ENCODE measurements at regions not wholly inside any gene's neighbourhood (a gene's known extent, or its start where the extent isn't known, plus 50 kb on each side); places are given as distances from the start of the nearest gene placed in this dataset.

DNA sequence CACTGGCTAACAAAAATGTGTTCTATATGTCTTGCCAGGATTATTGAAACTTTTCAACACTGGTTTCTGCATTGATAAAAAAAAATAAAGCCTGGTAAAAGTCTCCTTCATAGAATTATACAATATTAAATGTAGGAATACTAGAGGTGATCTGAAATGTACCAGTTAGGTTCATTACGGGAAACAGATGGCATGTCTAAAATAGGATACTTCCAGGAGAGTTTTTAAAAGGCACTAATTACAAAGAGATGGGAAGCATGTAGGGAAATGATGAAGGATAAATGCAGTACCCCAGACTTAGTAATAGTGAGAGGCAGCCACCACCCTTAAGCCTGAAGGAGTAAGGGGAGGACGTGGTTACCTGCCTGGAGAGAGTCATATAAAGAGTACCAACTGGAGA is 107.0 kb upstream of the NPSR1 start:
- intact Hi-C loops (cut with micrococcal nuclease): no loop called here
- no peak overlapping the region for H3K4me2 ChIP-seq (ENCODE audit: low read length)
- no peak overlapping the region for H3K9ac ChIP-seq (ENCODE audit: low read length)
- TF ChIP-seq SRF (IDR thresholded peaks at IDR 0.05; ENCODE audit: low read depth) (no peak), TCF7L2 (IDR thresholded peaks at IDR 0.05; ENCODE audit: borderline replicate concordance, extremely low read depth, insufficient read depth, insufficient read length) (no peak), ELF1 (IDR thresholded peaks at IDR 0.05; ENCODE audit: borderline replicate concordance, low read depth) (no peak), CBX3 (IDR thresholded peaks at IDR 0.05; ENCODE audit: low read depth) (no peak), EZH2phosphoT487 (IDR thresholded peaks at IDR 0.05; ENCODE audit: borderline replicate concordance) (no peak), YY1 (IDR thresholded peaks at IDR 0.05; ENCODE audit: extremely low read depth, insufficient replicate concordance, low read depth, low read length) (no peak), ZFX (IDR thresholded peaks at IDR 0.05) (no peak), CEBPB (IDR thresholded peaks at IDR 0.05; ENCODE audit: low read depth) (no peak), POLR2A (IDR thresholded peaks at IDR 0.05; ENCODE audit: borderline replicate concordance, extremely low read depth, insufficient read depth, insufficient read length) (no peak), EGR1 (IDR thresholded peaks at IDR 0.05; ENCODE audit: low read depth) (no peak), JUND (IDR thresholded peaks at IDR 0.05) (no peak)
- TF ChIP-seq, protein P1, sequence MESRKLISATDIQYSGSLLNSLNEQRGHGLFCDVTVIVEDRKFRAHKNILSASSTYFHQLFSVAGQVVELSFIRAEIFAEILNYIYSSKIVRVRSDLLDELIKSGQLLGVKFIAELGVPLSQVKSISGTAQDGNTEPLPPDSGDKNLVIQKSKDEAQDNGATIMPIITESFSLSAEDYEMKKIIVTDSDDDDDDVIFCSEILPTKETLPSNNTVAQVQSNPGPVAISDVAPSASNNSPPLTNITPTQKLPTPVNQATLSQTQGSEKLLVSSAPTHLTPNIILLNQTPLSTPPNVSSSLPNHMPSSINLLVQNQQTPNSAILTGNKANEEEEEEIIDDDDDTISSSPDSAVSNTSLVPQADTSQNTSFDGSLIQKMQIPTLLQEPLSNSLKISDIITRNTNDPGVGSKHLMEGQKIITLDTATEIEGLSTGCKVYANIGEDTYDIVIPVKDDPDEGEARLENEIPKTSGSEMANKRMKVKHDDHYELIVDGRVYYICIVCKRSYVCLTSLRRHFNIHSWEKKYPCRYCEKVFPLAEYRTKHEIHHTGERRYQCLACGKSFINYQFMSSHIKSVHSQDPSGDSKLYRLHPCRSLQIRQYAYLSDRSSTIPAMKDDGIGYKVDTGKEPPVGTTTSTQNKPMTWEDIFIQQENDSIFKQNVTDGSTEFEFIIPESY (IDR thresholded peaks at IDR 0.05; ENCODE audit: extremely low read depth, insufficient replicate concordance, low read length): no peak
- TF ChIP-seq, protein P2, sequence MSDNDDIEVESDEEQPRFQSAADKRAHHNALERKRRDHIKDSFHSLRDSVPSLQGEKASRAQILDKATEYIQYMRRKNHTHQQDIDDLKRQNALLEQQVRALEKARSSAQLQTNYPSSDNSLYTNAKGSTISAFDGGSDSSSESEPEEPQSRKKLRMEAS (IDR thresholded peaks at IDR 0.05): no peak
- TF ChIP-seq, protein P3, sequence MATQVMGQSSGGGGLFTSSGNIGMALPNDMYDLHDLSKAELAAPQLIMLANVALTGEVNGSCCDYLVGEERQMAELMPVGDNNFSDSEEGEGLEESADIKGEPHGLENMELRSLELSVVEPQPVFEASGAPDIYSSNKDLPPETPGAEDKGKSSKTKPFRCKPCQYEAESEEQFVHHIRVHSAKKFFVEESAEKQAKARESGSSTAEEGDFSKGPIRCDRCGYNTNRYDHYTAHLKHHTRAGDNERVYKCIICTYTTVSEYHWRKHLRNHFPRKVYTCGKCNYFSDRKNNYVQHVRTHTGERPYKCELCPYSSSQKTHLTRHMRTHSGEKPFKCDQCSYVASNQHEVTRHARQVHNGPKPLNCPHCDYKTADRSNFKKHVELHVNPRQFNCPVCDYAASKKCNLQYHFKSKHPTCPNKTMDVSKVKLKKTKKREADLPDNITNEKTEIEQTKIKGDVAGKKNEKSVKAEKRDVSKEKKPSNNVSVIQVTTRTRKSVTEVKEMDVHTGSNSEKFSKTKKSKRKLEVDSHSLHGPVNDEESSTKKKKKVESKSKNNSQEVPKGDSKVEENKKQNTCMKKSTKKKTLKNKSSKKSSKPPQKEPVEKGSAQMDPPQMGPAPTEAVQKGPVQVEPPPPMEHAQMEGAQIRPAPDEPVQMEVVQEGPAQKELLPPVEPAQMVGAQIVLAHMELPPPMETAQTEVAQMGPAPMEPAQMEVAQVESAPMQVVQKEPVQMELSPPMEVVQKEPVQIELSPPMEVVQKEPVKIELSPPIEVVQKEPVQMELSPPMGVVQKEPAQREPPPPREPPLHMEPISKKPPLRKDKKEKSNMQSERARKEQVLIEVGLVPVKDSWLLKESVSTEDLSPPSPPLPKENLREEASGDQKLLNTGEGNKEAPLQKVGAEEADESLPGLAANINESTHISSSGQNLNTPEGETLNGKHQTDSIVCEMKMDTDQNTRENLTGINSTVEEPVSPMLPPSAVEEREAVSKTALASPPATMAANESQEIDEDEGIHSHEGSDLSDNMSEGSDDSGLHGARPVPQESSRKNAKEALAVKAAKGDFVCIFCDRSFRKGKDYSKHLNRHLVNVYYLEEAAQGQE (IDR thresholded peaks at IDR 0.05; ENCODE audit: low read depth): no peak
- H3K27ac ChIP-seq (ENCODE audit: low read depth, low read length): no peak overlapping the region
- no peaks in the 10 kb centered on the region for H3K27me3 ChIP-seq (ENCODE audit: insufficient read depth, low read length)
- no peaks in the 10 kb centered on the region for H4K20me1 ChIP-seq (ENCODE audit: insufficient read depth)
- H3K4me1 ChIP-seq (ENCODE audit: control insufficient read depth in 1 of 2, insufficient read depth in 2 of 2, low read length in 2 of 2): no peaks in the 10 kb centered on the region
- no peak overlapping the region for H2AFZ ChIP-seq (ENCODE audit: low read depth, low read length, poor library complexity, severe bottlenecking)
- no peaks in the 10 kb centered on the region for H3K79me2 ChIP-seq (ENCODE audit: insufficient read depth, low read length)
- POLR2A ChIA-PET: no interaction called here
- no peaks in the 10 kb centered on the region for H3K36me3 ChIP-seq (ENCODE audit: control insufficient read depth in 1 of 2, insufficient read depth in 2 of 2, low read length in 2 of 2)
- H3K9me3 ChIP-seq (ENCODE audit: control insufficient read depth in 1 of 2, insufficient read depth in 1 of 2, low read depth in 1 of 2, low read length in 2 of 2): 0 out of 4 replicates have a peak, but pooled peaks cover 0 to 4% of the 10 kb centered on the region in 2 experiments
- CTCF ChIA-PET: no interaction called here
- no TSS peak for BruUV-seq (replicated peaks)
- DNase-seq (ENCODE audit: low read depth, low spot score): no peak
- no peak for ATAC-seq
- H3K4me3 ChIP-seq (replicated peaks in 1 of 2; ENCODE audit: low read depth in 1 of 2, low read length in 2 of 2): no peak overlapping the region
- no peaks in the 10 kb centered on the region; the same call in 1 of the 2 replicates for H3K9me2 ChIP-seq (ENCODE audit: insufficient read depth)
- RAD21 ChIA-PET (ENCODE audit: low non-redundant PET in 1 of 2, low total read pairs in 2 of 2, uncharacterized antibody in 2 of 2, unreplicated experiment in 2 of 2): no interaction called here
